Common myeloid progenitor, CD34-positive (primary cell): ENCODE measurements at regions not wholly inside any gene's neighbourhood (a gene's known extent, or its start where the extent isn't known, plus 50 kb on each side); places are given as distances from the start of the nearest gene placed in this dataset.

Experiments used
- CTCF ChIA-PET: fragments of 350-600 bp; sonication (Branson Sonifier 250); formaldehyde crosslinking; loops from one replicate; lab custom pipeline; 2021; ENCODE audit warnings: antibody characterized with exemption; lab: Charles Lee
- POLR2A ChIA-PET: fragments of 350-600 bp; sonication (Branson Sonifier 250); formaldehyde crosslinking; loops from one replicate; lab custom pipeline; 2021; ENCODE audit warnings: antibody characterized with exemption; lab: Charles Lee
- DNase-seq, 3 donors: peaks; one replicate each; pipeline versions ENCODE4 v3.0.0 to v3.0.0-alpha.2; 2013
- H3K27ac ChIP-seq, 2 experiments: 1 replicate in 1 of 2; 2 replicates in 1 of 2; pipeline ENCODE4 v1.7.0; 2013; ENCODE audit warnings: inconsistent platforms in 2 of 2, low read length in 2 of 2, mild to moderate bottlenecking in 2 of 2, low read depth in 1 of 2, moderate library complexity in 1 of 2; ENCODE audit not compliant: severe bottlenecking in 2 of 2, insufficient read depth in 1 of 2, poor library complexity in 1 of 2
- H3K27me3 ChIP-seq, 5 experiments: replicated peaks in 2 of 5; 1 replicate in 3 of 5; 2 replicates in 2 of 5; pipeline versions ENCODE4 v1.6.1 to v1.7.0; 2013; ENCODE audit warnings: low read length in 4 of 5, mild to moderate bottlenecking in 2 of 5, moderate library complexity in 2 of 5, inconsistent platforms in 1 of 5; ENCODE audit not compliant: insufficient read depth in 5 of 5, control insufficient read depth in 4 of 5
- H3K36me3 ChIP-seq, 4 experiments: 1 replicate in 2 of 4; 2 replicates in 2 of 4; pipeline versions ENCODE4 v1.6.1 to v1.7.0; 2013; ENCODE audit warnings: low read length in 3 of 4, control low read depth in 1 of 4, mild to moderate bottlenecking in 1 of 4; ENCODE audit not compliant: control insufficient read depth in 4 of 4, insufficient read depth in 4 of 4
- H3K4me1 ChIP-seq, 4 experiments: 1 replicate in 3 of 4; 2 replicates in 1 of 4; pipeline versions ENCODE4 v1.6.1 to v1.7.1; 2013; ENCODE audit warnings: low read length in 3 of 4, mild to moderate bottlenecking in 3 of 4, control low read depth in 1 of 4, inconsistent platforms in 1 of 4, moderate library complexity in 1 of 4; ENCODE audit not compliant: control insufficient read depth in 4 of 4, insufficient read depth in 4 of 4; ENCODE audit errors: control extremely low read depth in 1 of 4
- H3K4me3 ChIP-seq, 7 experiments: 1 replicate in 4 of 7; 2 replicates in 3 of 7; pipeline versions ENCODE4 v1.5.1 to v1.7.0; 2013; ENCODE audit warnings: mild to moderate bottlenecking in 7 of 7, low read length in 6 of 7, moderate library complexity in 6 of 7, inconsistent platforms in 2 of 7, low read depth in 2 of 7, control low read depth in 1 of 7; ENCODE audit not compliant: insufficient read depth in 4 of 7, control insufficient read depth in 1 of 7; ENCODE audit errors: extremely low read depth in 1 of 7
- H3K9me3 ChIP-seq, 5 experiments: 1 replicate in 4 of 5; 2 replicates in 1 of 5; pipeline versions ENCODE4 v1.6.1 to v1.7.1; 2013; ENCODE audit warnings: low read length in 4 of 5, mild to moderate bottlenecking in 2 of 5, inconsistent platforms in 1 of 5, low read depth in 1 of 5, moderate library complexity in 1 of 5; ENCODE audit not compliant: control insufficient read depth in 4 of 5, insufficient read depth in 2 of 5; ENCODE audit errors: control extremely low read depth in 1 of 5
- WGBS: methylation state at CpG from one replicate; pipeline ENCODE4 v1.1.5; 2013; ENCODE audit not compliant: insufficient coverage; 5-methylcytosine and 5-hydroxymethylcytosine counted together

- ChIA-PET POLR2A (no interaction called here), CTCF (no interaction called here)
- no peaks in the 10 kb centered on the region for H3K9me3 ChIP-seq
- H3K27ac ChIP-seq = no peak overlapping the region
- DNase-seq = no peak
- 100% methylated on average over 2 of the region's 3 CpGs for WGBS
- H3K36me3 ChIP-seq = no peaks in the 10 kb centered on the region
- H3K4me3 ChIP-seq = no peak overlapping the region
- H3K27me3 ChIP-seq = no peaks in the 10 kb centered on the region
- H3K4me1 ChIP-seq = no peaks in the 10 kb centered on the region
Measured at GRCh38 chr3:83559082-83559481, 1399.7 kb upstream of the CADM2 start.

DNA sequence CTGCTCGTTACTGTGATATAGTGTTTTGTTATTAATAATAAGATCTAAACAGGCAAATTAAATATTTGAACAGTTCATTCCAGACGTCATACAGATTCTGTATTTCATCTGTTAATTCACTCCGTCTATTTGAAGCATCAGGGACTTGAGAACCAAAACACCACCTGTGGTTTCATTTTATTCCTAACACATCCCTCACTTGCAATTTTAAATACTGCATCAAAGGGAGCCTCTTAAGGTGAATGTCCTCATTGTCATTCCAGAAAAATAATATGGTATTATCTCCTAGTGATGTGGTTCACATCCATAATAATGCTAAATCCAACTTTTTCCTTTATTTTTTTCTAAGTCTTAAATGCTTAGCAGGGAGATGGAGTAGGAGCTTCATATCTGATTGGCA, 1390.9 kb upstream of the CADM2 start:
- CTCF ChIA-PET = no interaction called here
- H3K27ac ChIP-seq = no peak overlapping the region
- WGBS = no CpG with 5 or more reads among the region's 3 CpGs

DNA sequence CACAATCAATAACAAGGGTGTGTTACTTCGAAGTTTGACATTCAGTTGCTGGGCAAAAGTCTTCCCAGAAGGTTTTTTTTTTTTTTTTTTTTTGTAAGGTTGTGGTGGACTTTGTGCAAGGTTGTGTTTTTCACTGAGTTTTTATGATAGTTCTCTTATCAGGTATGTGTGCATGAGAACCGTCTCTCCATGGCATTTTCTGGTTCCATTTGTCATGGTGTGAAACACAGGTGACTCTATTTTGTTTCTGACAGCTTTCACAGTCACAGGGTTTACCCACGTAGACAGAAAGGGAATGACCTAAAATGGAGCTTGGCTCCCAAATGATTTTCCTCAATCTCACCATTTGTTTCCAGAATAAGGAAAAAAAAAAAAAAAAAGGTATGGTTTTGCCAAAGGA, 1377.2 kb upstream of the CADM2 start:
- H3K4me3 ChIP-seq = no peak overlapping the region
- no peak overlapping the region for H3K27ac ChIP-seq
- 100% methylated on average over 1 of the region's 3 CpGs for WGBS
- ChIA-PET POLR2A (no interaction called here), CTCF (no interaction called here)
- H3K27me3 ChIP-seq = no peaks in the 10 kb centered on the region
- H3K9me3 ChIP-seq = no peaks in the 10 kb centered on the region
- no peaks in the 10 kb centered on the region for H3K4me1 ChIP-seq
- DNase-seq = no peak
- H3K36me3 ChIP-seq = no peaks in the 10 kb centered on the region

More for the DNA sequence above, 1390.9 kb upstream of the CADM2 start:
- Histone ChIP-seq H3K36me3 (no peaks in the 10 kb centered on the region), H3K9me3 (no peaks in the 10 kb centered on the region), H3K4me1 (no peaks in the 10 kb centered on the region), H3K4me3 (no peak overlapping the region), H3K27me3 (no peaks in the 10 kb centered on the region)
- DNase-seq = no peak
- POLR2A ChIA-PET = no interaction called here

DNA sequence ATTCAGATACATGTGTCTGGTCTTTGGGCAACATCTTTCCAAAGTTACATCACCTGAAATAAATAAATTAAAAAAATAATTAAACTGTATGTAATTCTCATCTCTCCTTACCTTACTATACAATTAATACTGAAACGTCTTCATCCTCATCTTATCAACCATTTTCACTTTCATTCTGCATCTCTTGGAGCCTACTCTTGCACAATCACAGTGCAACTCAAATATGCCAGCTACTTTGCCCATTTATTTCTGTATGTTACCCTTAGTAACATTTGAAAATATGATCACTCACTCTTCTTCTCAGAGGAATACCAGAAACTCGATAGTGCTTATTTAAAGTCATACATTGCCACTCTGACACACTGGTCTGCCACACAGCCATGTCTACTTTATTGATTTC, 1357.1 kb upstream of the CADM2 start:
- Histone ChIP-seq H3K4me1 (no peaks in the 10 kb centered on the region), H3K36me3 (no peaks in the 10 kb centered on the region), H3K4me3 (no peak overlapping the region), H3K9me3 (peaks cover 0 to 1% (median 0%) of the 10 kb centered on the region in 5 experiments), H3K27me3 (no peaks in the 10 kb centered on the region), H3K27ac (no peak overlapping the region)
- WGBS = 48% methylated on average over 2 of the region's 2 CpGs
- CTCF ChIA-PET = no interaction called here
- POLR2A ChIA-PET = no interaction called here
- no peak for DNase-seq

DNA sequence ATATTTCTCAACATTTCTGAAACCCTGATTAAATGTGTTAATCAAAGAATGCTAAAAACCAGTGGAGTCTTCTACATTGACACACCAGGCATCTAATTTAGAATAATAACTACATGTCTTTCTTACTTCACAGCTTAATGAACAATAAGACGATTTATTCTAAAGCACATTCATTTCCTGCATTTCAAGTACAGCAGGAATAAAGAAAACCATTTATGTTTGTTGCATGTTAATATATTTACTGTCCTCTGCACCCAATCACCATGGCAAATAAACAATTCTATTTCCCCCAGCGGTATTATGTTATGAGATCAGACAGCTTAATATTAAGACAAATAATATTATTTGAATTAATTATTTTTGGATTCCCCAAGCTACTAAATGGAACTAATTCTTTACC, 1336.3 kb upstream of the CADM2 start:
- Histone ChIP-seq H3K4me3 (no peak overlapping the region), H3K36me3 (no peaks in the 10 kb centered on the region), H3K9me3 (no peaks in the 10 kb centered on the region), H3K27ac (no peak overlapping the region), H3K27me3 (no peaks in the 10 kb centered on the region), H3K4me1 (no peaks in the 10 kb centered on the region)
- ChIA-PET CTCF (no interaction called here), POLR2A (no interaction called here)
- no peak for DNase-seq
- no CpG with 5 or more reads among the region's 2 CpGs for WGBS

DNA sequence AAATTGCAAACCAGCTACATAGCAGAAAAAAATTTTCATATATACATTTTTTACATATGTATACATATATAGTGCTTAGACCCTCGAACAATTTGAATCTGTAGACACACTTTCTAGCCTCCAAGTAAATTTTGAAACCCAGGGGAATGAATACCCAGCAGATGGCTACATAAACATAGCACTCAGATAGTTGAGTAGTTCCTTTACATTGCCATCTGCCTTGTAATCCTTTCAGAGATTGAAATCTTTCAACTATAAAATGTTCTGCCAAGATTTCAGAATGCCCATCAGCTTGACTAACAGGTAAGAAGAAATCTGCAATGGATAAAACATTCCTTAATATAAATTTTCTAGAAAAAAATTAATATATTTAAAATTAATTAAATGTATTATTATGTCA, 1333.5 kb upstream of the CADM2 start:
- WGBS = 100% methylated on average over 1 of the region's 1 CpG
- Histone ChIP-seq H3K36me3 (no peaks in the 10 kb centered on the region), H3K27me3 (no peaks in the 10 kb centered on the region), H3K9me3 (no peaks in the 10 kb centered on the region), H3K27ac (no peak overlapping the region), H3K4me1 (no peaks in the 10 kb centered on the region), H3K4me3 (no peak overlapping the region)
- CTCF ChIA-PET = no interaction called here
- no peak for DNase-seq
- POLR2A ChIA-PET = no interaction called here

- no CpG with 5 or more reads among the region's 1 CpG for WGBS
- Histone ChIP-seq H3K27me3 (no peaks in the 10 kb centered on the region), H3K36me3 (no peaks in the 10 kb centered on the region), H3K4me1 (no peaks in the 10 kb centered on the region), H3K27ac (no peak overlapping the region), H3K4me3 (no peak overlapping the region), H3K9me3 (no peaks in the 10 kb centered on the region)
- DNase-seq = no peak
- ChIA-PET CTCF (no interaction called here), POLR2A (no interaction called here)
Measured at GRCh38 chr3:83628471-83628870, 1330.3 kb upstream of the CADM2 start.
